Fibroblast of skin of scalp (primary cell): ENCODE measurements at regions not wholly inside any gene's neighbourhood (a gene's known extent, or its start where the extent isn't known, plus 50 kb on each side); places are given as distances from the start of the nearest gene placed in this dataset.
"Not testable (repeated sequence)": the region's sequence is repeated elsewhere in the genome, so short reads cannot be mapped to it uniquely, and the experiment has no call there.

ENCODE experiments used
- DNase-seq: peaks from one replicate; pipeline ENCODE4 v3.0.0-alpha.2; 2013

DNA sequence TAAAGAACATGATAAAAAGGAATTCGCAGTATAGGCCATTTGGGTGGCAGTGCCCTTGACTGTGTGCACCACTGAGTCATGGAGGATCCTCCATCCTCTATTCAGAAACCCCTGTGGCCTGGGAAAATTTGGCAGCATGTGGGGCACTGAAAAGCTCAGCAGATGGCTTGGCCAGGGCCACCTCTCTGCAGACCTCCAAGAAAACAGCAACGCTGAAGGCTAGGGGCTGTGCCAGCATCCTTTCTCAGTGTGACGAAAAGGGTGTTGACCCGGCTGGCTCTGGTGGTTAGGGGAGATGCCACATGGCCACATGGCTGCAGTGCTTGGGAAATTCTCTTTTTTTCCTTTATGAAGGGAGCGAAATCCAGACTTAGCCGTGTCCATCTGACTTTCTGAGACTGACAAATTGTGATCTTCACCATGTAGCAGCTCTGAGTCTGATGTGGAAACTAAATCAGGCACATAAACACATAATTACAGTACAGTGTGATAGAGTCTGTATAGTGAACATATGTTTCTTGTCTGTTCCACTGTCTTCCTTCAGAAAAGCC lies 178.0 kb downstream of the KCTD12 start:
- no peak for DNase-seq

DNA sequence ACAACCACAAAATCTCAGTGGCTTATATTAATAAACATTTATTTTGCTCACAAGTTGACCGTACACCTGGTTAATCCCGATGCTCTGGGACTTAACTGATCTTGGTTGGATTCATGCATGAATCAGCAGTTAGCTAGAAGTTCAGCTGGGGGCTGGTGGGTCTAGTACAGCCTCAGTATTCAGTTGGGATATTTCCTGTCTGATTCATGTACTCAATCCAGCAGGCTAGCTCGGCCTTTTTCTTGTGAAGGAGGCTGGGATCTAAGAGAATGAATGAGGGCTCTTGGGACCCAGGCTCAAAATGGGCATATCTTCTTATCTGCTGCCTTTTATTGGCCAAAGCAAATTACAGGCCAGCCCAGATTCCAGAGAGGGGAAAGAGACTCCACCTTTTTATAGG lies 178.8 kb downstream of the KCTD12 start:
- DNase-seq = peak; percentile 69

DNA sequence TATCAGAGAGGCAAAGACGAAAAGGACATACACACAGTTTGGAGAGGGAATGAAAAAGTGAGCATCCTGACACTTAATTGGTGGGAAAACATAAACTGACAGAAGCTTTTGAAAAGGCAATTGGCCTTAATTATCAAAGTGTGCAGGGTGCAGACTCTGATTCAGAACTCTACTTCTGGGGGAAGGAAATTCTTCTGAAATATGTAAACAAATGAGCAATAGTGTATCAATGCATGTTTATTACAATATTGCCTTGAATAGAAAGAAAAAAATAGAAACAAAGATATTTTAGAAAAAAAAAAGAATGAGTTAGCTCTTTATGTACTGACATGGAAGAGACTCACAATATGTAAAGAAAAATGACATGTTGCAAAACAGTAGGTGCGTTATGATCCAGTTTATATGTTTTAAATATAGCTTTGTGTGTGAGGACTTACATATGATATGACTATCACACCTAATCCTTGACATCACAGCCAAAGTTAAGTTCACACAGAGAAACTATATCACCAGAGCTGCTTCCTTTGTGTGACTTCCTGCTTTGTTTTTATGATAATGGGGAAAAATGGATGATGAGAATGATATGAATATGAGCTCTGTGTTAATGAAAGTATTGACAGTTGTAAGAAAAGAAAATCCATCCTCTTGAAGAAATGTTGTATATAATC lies 182.4 kb downstream of the KCTD12 start:
- DNase-seq = no peak

DNA sequence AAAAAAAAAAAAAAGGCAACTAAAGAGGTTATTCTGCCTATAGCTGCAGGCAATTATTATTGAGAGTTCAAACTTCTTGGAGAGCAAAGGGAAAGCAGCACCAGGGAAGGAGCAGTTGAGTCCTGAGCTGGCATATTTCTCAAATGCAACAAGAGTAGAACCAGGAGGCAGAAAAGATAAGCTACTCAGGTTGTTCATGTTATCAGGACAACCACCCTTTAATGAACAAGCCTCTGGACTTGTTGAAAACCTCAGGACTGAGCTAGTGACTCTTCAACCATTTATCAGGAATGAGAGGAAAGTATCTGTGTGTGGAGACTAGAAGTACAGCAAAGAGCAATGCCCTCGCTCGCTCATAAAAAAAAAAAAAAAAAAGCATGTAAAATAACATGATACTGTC lies 183.0 kb downstream of the KCTD12 start:
- no peak for DNase-seq

DNA sequence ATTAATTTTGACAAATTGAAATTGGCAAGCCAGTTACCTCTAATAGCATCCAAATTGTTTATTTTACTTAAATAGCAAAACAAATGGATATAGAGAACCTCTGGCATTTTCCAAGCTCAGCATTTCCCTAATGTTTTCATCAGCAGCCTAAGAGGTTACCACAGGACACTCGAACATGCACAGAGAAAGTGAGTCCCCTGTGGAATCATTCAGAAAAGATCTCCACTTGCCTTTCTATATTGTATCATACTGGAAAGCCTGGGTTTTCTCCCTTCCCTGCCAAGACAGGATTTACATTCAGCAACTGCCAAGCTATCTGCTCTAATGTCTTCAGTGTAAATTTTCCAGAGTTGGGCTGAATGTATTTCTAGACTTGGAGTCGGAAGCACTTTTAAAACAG lies 188.9 kb downstream of the KCTD12 start:
- DNase-seq = no peak

DNA sequence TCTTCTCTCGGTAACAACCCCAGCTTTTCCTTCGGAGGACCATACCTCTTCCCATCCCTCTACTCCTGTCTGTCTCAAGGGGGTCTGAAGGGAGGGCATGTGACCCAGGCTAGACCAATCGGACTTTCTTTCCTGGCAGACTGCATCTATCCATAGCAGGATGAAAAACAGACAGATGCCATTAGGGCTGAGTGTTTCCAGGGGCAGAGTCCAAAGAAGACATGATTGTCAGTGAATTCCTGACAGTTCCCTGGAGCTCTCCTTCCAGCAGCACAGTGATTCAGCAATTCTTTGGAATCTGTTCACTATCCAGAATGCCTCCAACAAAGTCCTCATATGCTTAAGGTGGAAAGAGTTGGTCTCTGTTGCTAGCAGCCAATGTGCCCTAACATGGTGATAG lies 189.8 kb downstream of the KCTD12 start:
- peak; percentile 82 for DNase-seq

DNA sequence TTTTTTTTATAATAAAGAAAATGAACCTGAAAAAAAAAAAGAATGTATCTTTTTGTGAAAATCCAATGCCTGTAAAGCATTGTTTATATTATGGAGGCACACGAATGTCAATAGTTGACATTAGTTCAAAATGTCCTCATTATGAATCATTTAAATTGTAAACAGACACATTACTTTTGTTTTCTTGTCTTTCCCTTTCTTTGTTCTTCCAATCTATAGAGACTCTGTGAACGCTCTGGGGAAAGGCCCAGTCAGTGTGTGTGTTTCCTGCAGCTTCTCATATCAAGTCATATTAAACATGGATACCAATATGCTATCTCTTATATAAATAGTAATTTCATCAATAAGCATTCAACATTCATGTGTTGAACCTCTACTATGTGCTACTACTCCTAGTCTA lies 193.1 kb downstream of the KCTD12 start:
- DNase-seq = no peak

DNA sequence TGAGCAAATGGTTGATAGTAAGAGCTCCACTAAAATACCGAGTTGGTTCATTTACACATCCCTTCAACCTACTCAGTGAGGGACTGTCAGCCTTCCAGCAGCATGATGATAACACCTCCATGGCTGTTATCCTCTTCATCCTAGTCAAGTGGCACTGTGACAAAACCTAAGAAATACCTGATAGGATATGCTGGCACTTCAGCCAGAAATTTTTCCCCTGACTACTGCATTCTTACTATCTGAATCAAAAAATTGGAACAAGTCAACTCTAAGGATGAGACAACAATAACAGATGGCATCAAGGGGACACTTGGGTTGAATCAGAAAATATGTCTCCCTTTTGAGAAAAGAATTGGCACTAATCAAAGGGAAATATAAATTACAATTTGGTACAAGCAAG lies 193.9 kb downstream of the KCTD12 start:
- DNase-seq = no peak

DNA sequence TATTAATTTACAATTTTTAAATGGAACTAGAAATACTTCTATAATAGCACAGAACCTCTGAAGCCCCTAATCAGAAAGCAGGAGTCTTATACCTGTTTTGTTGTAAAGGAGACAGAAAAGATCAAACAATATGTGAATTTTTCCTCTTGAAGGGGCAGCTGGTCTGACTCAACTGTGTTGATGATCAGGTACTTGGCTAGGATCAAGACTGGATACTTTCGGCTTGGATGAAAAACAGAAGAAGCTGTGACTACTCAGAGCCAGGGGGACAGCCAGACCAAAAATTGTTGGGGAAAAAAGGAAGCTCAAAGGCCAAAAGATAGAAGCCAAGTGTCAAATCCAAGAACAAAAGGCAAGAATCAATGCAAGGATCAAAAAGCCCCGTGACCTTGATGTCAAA lies 195.6 kb downstream of the KCTD12 start:
- no peak for DNase-seq

DNA sequence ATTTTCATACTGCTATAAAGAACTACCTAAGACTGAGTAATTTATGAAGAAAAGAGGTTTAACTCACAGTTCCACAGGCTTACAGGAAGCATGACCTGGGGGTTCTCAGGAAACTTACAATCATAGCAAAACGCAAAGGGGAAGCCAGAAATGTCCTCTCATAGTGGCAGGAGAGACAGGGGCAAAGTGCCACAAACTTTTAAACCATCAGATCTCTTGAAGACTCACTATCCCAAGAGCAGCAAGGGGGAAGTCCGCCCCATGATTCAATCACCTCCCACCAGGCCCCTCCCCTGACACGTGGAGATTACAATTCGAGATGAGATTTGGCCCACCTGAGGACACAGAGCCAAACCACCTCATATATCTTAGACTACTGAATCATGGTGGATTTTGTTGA lies 198.7 kb downstream of the KCTD12 start:
- no peak for DNase-seq

DNA sequence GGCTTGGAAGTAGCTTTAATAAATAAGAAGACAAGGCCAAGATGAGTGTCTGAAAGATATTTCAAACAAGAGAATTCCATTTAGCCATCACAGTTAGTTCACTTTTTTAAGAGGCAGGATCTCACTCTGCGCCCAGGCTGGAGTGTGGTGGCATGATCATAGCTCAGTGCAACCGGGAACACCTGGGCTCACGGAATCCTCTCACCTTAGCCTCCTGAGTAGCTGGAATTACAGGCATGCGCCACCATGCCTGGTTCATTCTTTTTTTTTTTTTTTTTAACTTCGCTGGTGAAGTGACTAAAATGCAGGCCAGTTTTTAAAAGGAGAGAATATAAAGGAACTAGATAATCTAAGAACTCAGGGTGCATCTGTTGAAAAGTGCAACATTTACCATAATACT lies 200.3 kb downstream of the KCTD12 start:
- DNase-seq = no peak

DNA sequence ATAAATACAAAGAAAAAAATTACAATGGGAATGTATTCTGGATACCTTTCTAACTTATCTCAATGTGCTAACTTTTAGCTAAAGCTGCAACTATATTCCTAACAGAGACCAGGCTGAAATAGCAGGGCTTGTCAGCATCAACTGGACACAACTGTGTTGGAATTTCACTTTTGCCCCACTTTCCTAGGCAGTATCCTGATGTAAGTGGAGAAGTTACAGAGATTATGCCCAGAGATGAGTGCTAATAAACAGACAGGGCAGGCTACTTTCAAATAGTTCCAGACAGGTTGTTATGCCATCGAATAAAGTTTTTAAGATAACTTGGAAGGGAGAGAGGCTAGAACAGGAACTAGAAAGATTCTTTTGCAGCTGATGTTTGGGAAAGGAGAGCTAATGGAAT lies 201.9 kb downstream of the KCTD12 start:
- DNase-seq = no peak

DNA sequence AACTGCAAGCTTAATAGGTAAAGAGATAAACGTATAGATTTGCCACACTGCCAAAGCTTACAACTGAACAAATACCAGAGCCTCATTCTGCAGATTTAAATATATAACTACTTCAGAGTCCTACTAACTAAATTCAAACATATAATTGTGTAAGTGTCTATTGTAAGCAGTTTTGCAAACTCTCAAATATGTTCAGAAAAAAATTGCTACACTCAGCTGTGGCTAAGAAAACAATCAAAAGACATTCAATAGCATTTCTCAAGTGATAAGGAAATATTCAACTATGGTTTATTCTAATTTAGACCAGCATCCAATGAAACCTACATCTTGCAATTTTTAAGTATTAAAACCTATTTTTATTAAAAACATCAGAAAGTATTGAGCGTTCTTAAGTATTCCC lies 202.4 kb downstream of the KCTD12 start:
- DNase-seq = no peak

DNA sequence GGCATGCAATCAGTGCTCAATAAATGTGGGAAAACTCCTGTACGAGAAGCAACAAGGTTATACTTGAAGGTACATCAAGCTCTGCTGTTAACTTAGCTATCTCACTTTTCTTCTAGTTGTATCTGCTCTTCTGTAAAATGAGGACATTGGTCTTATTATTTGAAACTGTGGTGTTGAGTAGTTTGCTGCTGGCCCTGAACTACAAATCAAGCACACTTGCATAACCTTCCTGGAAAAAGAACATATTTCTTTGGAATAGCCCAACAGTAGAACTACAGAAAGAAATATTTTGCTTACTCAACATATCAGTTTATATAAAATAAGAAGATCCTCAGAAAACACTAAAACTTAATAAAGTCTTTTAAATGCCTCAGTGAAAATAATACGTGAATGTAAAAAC lies 203.0 kb downstream of the KCTD12 start:
- DNase-seq = no peak

DNA sequence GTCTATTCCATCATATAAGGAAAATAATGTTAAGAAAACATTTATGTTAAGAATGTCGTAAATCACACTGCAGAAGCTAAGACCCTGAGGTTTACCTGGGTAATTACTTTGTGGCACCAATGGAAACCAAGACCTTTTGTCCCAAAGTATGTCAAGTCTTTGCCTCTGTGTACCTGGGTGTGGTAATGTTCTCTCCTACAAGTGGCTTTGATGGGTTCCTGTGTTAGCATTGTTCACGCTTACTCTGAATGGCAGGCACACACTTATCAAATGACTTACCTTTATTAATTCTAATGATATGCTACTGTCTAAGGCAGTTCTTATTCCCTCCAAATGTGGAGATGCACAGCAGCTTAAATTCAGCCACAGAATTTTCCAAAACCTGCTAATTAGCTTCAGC lies 206.1 kb downstream of the KCTD12 start:
- DNase-seq = no peak

DNA sequence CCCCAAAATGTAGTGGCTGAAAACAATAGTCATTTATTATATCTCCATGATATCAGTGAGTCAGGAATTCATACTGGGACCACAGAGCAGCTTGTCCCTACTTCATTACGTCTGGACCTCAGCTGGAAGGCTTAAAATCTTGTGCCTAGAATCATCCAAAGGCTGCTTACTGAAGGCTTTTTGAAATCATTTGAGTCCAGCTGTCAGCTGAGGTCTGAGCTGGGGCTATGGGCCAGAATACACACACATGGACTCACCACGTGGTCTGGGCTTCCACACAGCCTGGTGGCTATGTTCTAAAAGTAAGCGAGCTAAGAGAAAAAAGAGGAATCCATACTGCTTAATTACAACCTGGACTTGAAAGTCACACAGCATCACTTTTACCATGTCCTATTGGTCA lies 209.2 kb downstream of the KCTD12 start:
- DNase-seq = peak; percentile 33

DNA sequence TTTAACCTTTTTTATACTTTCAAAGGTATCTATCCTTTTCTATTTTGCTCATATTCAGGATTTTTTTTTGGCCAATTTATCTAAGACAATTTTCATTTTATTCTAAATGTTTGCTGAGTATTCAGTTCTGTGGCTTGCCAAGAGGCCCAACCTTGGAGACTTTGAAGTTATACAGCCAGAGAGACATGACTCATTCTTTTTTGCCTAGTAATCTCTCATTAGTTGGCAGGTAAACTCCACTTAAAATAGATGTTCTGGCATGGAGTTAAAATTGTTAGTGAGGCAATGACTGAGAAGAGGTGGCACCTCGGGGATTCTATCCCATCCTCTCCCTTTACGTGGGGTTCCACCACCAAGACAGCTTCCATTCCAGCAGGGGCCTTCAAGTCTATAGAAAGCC lies 213.8 kb downstream of the KCTD12 start:
- DNase-seq = no peak

DNA sequence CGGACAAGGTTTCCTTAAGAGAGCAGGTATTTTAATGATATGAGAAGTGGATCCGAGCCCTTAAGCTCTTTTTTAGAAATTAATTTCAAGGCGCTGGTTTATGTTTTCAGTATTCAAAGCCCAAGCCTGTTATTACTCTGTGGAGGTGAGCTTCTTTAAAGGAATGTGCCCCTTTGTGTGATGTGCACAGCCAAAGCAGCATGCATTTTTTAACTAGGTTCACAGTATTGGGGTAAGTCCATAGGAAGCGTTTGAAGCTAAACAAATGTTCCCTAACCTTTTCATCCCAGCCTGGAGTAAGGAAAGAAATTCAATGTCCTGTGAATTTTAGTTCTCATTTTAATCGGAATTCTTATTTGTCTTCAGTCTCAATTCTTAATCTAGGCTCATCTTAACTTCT lies 217.5 kb downstream of the KCTD12 start:
- no peak for DNase-seq

DNA sequence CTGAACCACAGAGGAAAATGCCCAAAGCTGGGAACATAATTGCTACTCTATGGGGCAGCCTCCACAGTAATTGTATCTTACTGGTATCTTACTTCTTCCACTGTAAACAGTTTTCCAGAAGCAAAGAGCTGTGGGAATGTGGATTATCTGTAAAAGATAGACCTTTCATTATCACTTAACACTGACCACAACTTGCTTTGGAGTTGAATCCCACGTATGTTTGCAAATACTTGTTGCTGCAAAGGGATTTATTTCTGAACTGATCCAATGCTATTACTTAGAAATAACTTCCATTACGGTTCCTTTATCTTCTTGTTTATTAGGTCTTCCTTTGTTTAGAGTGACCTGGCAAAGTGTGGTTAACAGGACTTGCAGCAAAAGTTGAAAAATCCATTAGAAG lies 218.1 kb downstream of the KCTD12 start:
- no peak for DNase-seq

DNA sequence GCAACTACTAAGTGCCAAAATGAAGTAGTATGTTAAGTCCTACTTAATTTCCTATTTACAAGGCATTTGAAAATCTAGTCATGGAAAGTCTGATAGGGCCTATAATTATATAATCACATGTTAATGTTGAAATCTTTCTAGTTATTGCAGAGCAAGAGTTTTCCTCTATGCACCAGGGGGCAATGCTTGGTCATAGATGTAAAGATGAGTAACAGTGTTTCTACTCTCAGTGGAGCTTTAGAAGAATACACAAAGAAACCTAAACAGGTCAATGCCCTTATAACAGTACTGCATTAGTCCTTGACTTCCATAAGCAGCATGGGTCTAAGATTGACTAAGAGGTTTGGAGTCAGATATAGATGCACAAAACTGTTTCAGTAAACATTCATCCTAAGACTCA lies 218.7 kb downstream of the KCTD12 start:
- peak; percentile 71 for DNase-seq

DNA sequence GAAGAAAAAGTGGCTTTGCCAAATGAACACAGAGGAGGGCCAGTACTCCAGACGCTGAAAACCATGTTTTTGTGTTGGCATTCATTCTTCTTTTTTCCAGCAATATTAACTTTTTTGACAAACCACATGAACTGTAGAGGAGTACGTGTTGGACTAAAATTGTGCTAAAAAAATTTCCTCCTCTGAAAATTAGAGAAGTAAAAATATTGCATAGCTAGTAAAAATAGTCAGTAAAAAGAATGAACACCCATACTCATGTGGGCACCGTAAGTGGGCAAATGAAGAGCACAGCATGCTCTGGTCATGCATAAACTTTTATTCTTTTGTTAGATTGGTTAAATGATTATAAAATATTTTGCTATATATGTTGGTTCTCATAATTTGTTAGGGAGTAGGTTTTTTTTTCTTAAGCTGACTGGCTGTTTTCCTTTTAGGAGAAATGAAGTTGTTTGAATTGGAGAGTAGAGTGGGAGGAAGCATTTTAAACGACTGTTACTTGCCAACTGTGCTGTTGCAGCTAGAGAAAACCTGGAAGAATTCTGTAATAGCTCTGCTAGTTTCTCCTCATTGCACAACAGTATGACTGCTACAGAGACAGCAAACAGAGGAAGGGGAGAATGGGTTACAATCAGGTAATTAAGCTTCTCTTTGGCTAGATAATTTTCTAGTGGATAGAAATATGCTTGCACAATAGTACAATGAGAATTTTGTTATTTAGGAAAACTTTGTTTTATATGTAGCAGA lies 222.4 kb downstream of the KCTD12 start:
- DNase-seq = no peak

DNA sequence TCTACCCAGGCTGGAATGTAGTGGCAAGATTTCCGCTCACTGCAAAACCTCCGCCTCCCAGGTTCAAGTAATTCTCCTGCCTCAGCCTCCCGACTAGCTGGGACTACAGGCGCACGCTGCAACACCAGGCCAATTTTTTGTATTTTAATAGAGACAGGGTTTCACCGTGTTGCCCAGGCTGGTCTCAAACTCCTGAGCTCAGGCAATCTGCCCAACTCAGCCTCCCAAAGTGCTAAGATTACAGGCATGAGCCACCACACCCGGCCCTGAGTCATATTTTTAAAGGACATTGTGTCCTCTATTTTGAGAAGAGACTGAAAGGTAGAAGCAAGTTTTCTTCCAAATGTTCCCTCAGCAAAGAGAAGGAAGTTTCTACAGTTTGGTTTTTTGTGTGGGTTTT lies 227.1 kb downstream of the KCTD12 start:
- DNase-seq = not testable (repeated sequence)

DNA sequence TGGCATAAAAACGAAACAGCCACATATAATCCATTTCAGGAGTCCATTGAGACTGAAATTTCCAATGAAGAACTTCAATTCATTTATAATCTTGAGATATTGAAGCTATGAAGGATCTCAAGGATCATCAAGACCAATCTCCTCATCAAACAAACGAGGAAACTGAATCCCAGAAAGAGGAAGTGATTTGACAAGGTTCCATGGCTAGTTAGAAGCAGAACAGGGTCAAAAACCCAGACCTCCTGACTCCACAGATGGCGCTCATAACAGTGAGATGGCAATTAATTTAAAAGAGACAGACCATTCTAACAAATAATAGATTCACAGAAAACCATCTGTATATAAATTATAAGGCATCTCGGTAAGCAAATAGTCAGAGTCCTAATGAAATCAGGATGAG lies 229.7 kb downstream of the KCTD12 start:
- no peak for DNase-seq

DNA sequence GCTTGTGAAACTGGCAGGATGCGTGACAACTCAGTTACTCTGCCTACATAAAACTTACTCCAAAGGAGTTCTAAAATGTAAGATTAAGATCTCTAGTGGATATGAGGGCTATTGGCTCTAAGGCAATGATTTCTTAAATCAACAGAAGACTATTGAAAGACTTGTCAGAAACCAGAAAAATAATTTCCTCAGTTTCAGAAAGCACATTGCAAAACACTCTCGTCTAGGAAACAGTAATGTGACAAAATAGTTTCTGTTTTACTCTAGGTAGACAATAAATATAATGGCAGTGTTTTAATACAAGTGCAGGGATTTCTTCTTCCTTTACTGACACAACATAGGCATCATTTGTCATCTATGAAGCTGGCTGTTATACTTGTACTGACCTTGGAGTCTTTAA lies 230.1 kb downstream of the KCTD12 start:
- DNase-seq = no peak
